Endodermal cell (in vitro differentiated cells): ENCODE measurements at regions not wholly inside any gene's neighbourhood (a gene's known extent, or its start where the extent isn't known, plus 50 kb on each side); places are given as distances from the start of the nearest gene placed in this dataset.

Experiments
- DNase-seq: peaks from one replicate; pipeline ENCODE4 v3.0.0-alpha.2; 2017
- H3K27ac ChIP-seq: 2 replicates; pipeline ENCODE4 v1.5.1; 2013; ENCODE audit warnings: mild to moderate bottlenecking, low read depth, low read length, moderate library complexity
- H3K27me3 ChIP-seq: 2 replicates; pipeline ENCODE4 v1.6.1; 2013; ENCODE audit warnings: mild to moderate bottlenecking, low read length, moderate library complexity; ENCODE audit not compliant: insufficient read depth, control insufficient read depth, poor library complexity, severe bottlenecking
- H3K36me3 ChIP-seq: 2 replicates; pipeline ENCODE4 v1.7.0; 2013; ENCODE audit warnings: mild to moderate bottlenecking, low read length, moderate library complexity; ENCODE audit not compliant: control insufficient read depth, insufficient read depth
- H3K4me1 ChIP-seq: one replicate; pipeline ENCODE4 v1.7.0; 2013; ENCODE audit warnings: low read length; ENCODE audit not compliant: control insufficient read depth, insufficient read depth
- H3K4me3 ChIP-seq: 2 replicates; pipeline ENCODE4 v1.5.1; 2013; ENCODE audit warnings: mild to moderate bottlenecking, low read length, moderate library complexity
- H3K9ac ChIP-seq: 2 replicates; pipeline ENCODE4 v1.6.1; 2013; ENCODE audit warnings: mild to moderate bottlenecking, low read length, moderate library complexity; ENCODE audit not compliant: poor library complexity, severe bottlenecking; ENCODE audit errors: extremely low read depth
- H3K9me3 ChIP-seq: 2 replicates; pipeline ENCODE4 v1.6.1; 2013; ENCODE audit warnings: mild to moderate bottlenecking, low read length, moderate library complexity; ENCODE audit not compliant: control insufficient read depth
- H3K27ac Mint-ChIP-seq: 2 replicates; pipeline ENCODE4 v1.8.0; 2020; ENCODE audit warnings: mixed read lengths
- H3K27me3 Mint-ChIP-seq: 2 replicates; pipeline ENCODE4 v1.8.0; 2021; ENCODE audit warnings: mild to moderate bottlenecking, mixed read lengths; ENCODE audit not compliant: insufficient read depth
- H3K36me3 Mint-ChIP-seq: 2 replicates; pipeline ENCODE4 v1.8.0; 2020; ENCODE audit warnings: low read depth, mixed read lengths
- H3K4me1 Mint-ChIP-seq: 2 replicates; pipeline ENCODE4 v1.8.0; 2020; ENCODE audit warnings: mixed read lengths
- H3K4me3 Mint-ChIP-seq: 2 replicates; pipeline ENCODE4 v1.8.0; 2020; ENCODE audit warnings: mild to moderate bottlenecking, moderate library complexity, mixed read lengths
- H3K9me3 Mint-ChIP-seq: 2 replicates; pipeline ENCODE4 v1.8.0; 2020; ENCODE audit warnings: mild to moderate bottlenecking, mixed read lengths
- CTCF ChIP-seq: fragments of 200-600 bp; sonication (generic); conservative IDR thresholded peaks from 2 replicates; pipeline ENCODE4 v1.5.0; 2021; ENCODE audit warnings: antibody characterized with exemption, mild to moderate bottlenecking
- WGBS, 2 experiments: methylation state at CpG; one replicate each; pipeline versions ENCODE4 v1.1.5 to v1.1.7; 2013; ENCODE audit warnings: missing lambda C conversion rate in 2 of 2, mixed read lengths in 1 of 2; ENCODE audit not compliant: insufficient coverage in 1 of 2, insufficient read length in 1 of 2; 5-methylcytosine and 5-hydroxymethylcytosine counted together

GRCh38 chr2:120556911-120557310 is 178.8 kb upstream of the GLI2 start:
- Histone ChIP-seq H3K27ac (no peak overlapping the region), H3K27me3 (peaks cover 33% of the 10 kb centered on the region), H3K9me3 (no peaks in the 10 kb centered on the region), H3K4me3 (no peak overlapping the region), H3K36me3 (no peaks in the 10 kb centered on the region), H3K4me1 (no peaks in the 10 kb centered on the region), H3K9ac (no peak overlapping the region)
- no peaks in the 10 kb centered on the region for H3K36me3 Mint-ChIP-seq
- peaks cover 66% of the 10 kb centered on the region for H3K27me3 Mint-ChIP-seq
- no peak for TF ChIP-seq CTCF
- H3K9me3 Mint-ChIP-seq = no peaks in the 10 kb centered on the region
- H3K4me3 Mint-ChIP-seq = no peak overlapping the region
- H3K4me1 Mint-ChIP-seq = peaks cover 21% of the 10 kb centered on the region
- WGBS, 2 experiments = 63 to 71% methylated on average over 2 to 3 of the region's 3 CpGs
- no peak overlapping the region for H3K27ac Mint-ChIP-seq
- no peak for DNase-seq

- peaks cover 30% of the 10 kb centered on the region for H3K27me3 ChIP-seq
- Mint-ChIP-seq H3K4me1 (peaks cover 17% of the 10 kb centered on the region), H3K9me3 (no peaks in the 10 kb centered on the region), H3K27me3 (peaks cover 66% of the 10 kb centered on the region), H3K27ac (no peak overlapping the region), H3K4me3 (no peak overlapping the region), H3K36me3 (no peaks in the 10 kb centered on the region)
- no peak for TF ChIP-seq CTCF
- H3K4me1 ChIP-seq = peaks cover under 1% of the 10 kb centered on the region
- no peak overlapping the region for H3K9ac ChIP-seq
- no peaks in the 10 kb centered on the region for H3K36me3 ChIP-seq
- no peak for DNase-seq
- 87 to 89% methylated on average over 3 of the region's 3 CpGs for WGBS, 2 experiments
- H3K4me3 ChIP-seq = no peak overlapping the region
- no peak overlapping the region for H3K27ac ChIP-seq
- no peaks in the 10 kb centered on the region for H3K9me3 ChIP-seq
These were observed 176.8 kb upstream of the GLI2 start for GRCh38 chr2:120558847-120559246.

- Histone ChIP-seq H3K36me3 (no peaks in the 10 kb centered on the region), H3K27ac (no peak overlapping the region), H3K27me3 (peaks cover 24% of the 10 kb centered on the region), H3K4me1 (peaks cover 6% of the 10 kb centered on the region), H3K9me3 (no peaks in the 10 kb centered on the region), H3K4me3 (no peak overlapping the region), H3K9ac (no peak overlapping the region)
- TF ChIP-seq CTCF = no peak
- WGBS, 2 experiments = 90 to 100% methylated on average over 5 of the region's 5 CpGs
- H3K27me3 Mint-ChIP-seq = peaks cover 62% of the 10 kb centered on the region
- no peaks in the 10 kb centered on the region for H3K9me3 Mint-ChIP-seq
- peaks cover 19% of the 10 kb centered on the region for H3K4me1 Mint-ChIP-seq
- H3K4me3 Mint-ChIP-seq = no peak overlapping the region
- H3K36me3 Mint-ChIP-seq = no peaks in the 10 kb centered on the region
- no peak overlapping the region for H3K27ac Mint-ChIP-seq
- DNase-seq = no peak
These were observed 176.3 kb upstream of the GLI2 start for GRCh38 chr2:120559401-120559800.
